Retinal pigment epithelial cell (primary cell): ENCODE measurements at regions not wholly inside any gene's neighbourhood (a gene's known extent, or its start where the extent isn't known, plus 50 kb on each side); places are given as distances from the start of the nearest gene placed in this dataset.
"Not testable (repeated sequence)": the region's sequence is repeated elsewhere in the genome, so short reads cannot be mapped to it uniquely, and the experiment has no call there.

Source experiments
- DNase-seq: peaks from one replicate; pipeline ENCODE4 v3.0.0-alpha.2; 2010; ENCODE audit warnings: low read depth
- H3K4me3 ChIP-seq: 2 replicates; pipeline ENCODE4 v1.5.1; 2011; ENCODE audit warnings: mild to moderate bottlenecking, low read length, control low read depth, moderate library complexity
- TF ChIP-seq, protein P1 (sequence below): conservative IDR thresholded peaks from 2 replicates; pipeline ENCODE4 v1.5.1; 2011; ENCODE audit warnings: low read depth, low read length, control low read depth, inconsistent platforms

DNA sequence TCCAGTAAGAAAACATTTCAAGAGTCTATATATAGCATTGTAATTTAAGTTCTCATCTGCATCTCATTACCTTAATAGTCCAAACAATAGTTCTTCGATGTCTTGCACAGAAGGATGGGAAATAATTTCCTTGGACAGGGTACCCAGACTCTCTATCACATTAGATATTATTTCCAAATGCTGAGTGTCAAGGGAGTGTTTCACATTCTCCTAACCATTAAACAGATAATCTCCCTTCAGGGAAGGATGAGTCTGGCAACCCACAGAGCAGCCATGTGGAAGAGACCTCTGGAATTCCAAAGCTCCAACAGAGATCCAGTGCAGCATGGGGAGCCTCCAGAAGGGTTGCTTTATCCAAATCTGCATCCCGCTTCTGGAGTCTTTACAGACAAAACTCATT, 89.6 kb downstream of the FZD1 start:
- H3K4me3 ChIP-seq, result no peak overlapping the region
- no peak for DNase-seq
- TF ChIP-seq, protein P1, sequence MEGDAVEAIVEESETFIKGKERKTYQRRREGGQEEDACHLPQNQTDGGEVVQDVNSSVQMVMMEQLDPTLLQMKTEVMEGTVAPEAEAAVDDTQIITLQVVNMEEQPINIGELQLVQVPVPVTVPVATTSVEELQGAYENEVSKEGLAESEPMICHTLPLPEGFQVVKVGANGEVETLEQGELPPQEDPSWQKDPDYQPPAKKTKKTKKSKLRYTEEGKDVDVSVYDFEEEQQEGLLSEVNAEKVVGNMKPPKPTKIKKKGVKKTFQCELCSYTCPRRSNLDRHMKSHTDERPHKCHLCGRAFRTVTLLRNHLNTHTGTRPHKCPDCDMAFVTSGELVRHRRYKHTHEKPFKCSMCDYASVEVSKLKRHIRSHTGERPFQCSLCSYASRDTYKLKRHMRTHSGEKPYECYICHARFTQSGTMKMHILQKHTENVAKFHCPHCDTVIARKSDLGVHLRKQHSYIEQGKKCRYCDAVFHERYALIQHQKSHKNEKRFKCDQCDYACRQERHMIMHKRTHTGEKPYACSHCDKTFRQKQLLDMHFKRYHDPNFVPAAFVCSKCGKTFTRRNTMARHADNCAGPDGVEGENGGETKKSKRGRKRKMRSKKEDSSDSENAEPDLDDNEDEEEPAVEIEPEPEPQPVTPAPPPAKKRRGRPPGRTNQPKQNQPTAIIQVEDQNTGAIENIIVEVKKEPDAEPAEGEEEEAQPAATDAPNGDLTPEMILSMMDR, result no peak

DNA sequence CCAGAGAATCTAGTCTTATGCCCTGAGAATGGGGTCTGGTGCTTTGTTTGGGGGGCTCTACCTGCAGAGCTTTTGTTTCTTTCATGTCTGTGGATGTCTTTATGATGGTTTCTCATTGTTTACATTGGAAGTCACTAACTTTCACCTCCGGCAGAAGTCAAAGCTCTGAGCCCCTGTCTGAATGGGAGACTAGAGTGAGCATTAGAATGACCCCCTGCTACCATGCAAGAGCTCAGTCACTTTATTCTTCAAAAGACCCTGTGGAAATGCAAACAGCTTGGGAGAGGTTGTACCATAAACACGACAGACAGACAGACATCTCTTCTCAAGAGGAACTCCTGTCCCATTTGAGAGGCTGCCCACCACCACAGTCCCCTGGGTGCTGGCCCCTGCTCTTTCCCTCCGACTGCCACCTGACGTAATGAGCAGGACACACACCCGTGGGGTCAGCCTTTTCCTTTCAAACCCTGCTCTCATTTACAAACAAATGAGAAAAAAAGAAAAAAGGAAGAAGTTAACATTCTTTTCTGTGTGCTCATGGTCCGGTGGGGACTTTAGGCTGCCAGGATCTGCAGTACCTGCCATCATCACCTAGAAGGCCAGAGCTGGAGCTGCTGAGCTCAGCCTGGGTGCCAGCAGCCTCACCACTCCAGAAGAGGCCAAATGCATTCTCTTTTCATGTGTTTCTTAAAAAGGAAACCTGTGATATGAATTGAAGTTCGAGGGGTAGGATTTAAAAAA, 91.6 kb downstream of the FZD1 start:
- no peak for DNase-seq
- no peak overlapping the region for H3K4me3 ChIP-seq
- TF ChIP-seq, protein P1, result no peak

DNA sequence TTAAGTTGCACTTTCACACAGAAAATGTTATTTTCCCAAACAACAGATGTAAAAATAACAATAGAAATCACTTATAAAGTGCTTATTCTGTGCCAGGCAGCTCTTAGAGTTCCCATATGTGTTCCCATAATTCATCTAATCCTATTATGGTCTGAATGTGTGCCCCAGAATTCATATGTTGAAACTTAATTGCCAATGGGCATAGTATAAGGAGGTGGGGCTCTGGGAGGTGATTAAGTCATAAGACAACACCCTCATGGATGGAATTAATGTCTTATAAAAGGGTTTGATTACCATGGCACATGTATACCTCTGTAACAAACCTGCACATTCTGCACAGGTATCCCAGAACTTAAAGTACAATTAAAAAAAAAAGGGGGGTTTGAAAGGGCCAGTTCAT, 92.7 kb downstream of the FZD1 start:
- TF ChIP-seq, protein P1, result no peak
- H3K4me3 ChIP-seq, result no peak overlapping the region
- no peak for DNase-seq

DNA sequence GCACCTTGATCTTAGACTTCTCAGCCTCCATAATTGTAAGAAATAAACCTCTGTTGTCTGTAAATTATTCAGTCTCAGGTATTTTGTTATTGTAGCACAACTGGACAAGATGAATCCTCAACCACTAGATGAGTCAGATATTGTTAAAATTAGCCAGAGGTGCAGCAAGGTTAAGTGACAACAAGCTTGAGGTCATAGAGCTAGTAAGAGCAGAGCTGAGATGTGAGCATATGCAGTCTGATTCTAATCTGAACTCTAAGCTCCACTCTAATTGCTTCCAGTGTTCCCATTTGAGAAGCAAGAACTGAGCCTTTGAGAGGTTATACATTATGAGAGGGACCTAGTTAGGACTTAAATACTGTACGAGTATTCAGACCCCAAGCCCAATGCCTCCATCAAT, 93.1 kb downstream of the FZD1 start:
- no peak overlapping the region for H3K4me3 ChIP-seq
- TF ChIP-seq, protein P1, result no peak
- no peak for DNase-seq

DNA sequence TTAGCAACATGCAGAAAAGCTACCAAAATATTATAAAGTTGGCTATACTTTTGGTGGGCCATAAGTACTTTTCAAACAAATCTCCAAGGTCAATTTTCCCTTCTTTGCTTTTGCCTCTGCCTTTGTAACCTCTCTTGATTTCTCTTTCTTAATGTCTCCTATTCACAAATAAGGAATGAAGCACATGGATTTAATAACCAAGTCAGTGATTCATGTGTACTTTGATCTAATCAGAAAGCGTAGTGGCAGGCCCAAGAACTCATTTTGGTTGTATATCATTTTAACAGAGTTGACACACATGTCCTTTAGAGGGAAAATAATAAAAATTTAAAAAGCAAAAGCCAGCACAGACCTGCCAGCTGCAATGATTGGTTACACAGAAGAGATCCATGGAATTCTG, 93.7 kb downstream of the FZD1 start:
- H3K4me3 ChIP-seq, result no peak overlapping the region
- DNase-seq, result no peak
- TF ChIP-seq, protein P1, result no peak

DNA sequence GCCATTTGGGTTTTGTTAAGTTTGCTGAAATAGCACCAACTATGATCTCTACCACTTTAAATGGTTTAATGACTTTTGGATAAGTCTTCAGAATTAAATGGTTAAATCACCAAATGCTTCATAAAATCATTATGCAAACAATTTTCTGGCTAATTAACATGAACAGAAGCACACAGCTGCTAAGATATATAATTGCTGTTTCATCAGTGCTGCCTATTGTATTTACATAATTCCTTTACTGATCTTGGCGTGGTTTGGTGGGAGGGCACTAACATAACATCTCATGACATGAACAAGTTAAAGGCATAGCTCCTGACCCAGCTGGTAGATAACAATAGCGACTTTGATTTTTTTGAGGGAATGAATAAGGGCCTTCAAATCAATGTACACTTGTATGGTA, 94.1 kb downstream of the FZD1 start:
- TF ChIP-seq, protein P1, result no peak
- DNase-seq, result no peak
- H3K4me3 ChIP-seq, result no peak overlapping the region

DNA sequence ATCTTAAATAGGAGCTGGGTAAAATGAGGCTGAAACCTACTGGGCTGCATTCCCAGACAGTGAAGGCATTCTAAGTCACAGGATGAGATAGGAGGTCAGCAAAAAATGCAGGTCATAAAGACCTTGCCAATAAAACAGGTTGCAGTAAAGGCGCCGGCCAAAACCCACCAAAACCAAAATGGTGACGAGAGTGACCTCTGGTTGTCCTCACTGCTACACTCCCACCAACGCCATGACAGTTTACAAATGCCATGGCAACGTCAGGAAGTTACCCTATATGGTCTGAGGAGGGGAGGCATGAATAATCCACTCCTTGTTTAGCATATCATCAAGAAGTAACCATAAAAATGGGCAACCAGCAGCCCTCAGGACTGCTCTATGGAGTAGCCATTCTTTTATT, 100.9 kb downstream of the FZD1 start:
- not testable (repeated sequence) for DNase-seq, H3K4me3 ChIP-seq
